ENCODE measurements at regions not wholly inside any gene's neighbourhood (a gene's known extent, or its start where the extent isn't known, plus 50 kb on each side); places are given as distances from the start of the nearest gene placed in this dataset.

DNA sequence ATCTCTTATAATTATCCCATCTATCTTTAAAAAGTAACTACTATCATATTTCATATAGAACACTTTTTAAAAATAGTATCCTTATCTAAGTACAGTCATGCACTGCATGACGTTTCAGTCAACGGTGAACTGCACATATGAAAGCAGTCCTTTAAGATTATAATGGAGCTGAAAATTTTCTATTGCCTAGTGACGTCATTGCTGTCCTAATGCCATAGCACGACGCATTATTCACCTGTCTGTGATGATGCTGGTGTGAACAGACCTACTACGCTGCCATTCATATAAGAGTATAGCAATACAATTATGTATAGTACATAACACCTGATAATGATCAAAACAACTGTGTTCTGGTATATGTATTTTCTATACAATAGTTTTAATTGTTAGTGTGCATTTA lies 225.0 kb downstream of the SOX2 start:
- TF ChIP-seq CTCF (conservative IDR thresholded peaks at IDR 0.05) (no peak), EZH2 (IDR thresholded peaks at IDR 0.05; ENCODE audit: low read depth) (no peak)

Data from PC-9 (cell line).